Panc1 (cell line): ENCODE measurements at regions not wholly inside any gene's neighbourhood (a gene's known extent, or its start where the extent isn't known, plus 50 kb on each side); places are given as distances from the start of the nearest gene placed in this dataset.
A peak's percentile ranks its signal among the peaks of the same experiment; 100 is the strongest.

Experiments used
- ATAC-seq: fragments of 200-7000 bp; cut with Tn5 transposase; 2 replicates; pipeline ENCODE4 v1.9.1; 2020; ENCODE audit warnings: mild to moderate bottlenecking, moderate library complexity
- BruUV-seq: library from RNA; stranded (reverse); fragments of 400-500 nt; replicated peaks from 2 replicates; lab custom pipeline; 2021; lab: Mats Ljungman, UMichigan
- CTCF ChIA-PET: fragments of 300-600 bp; sonication (Branson Sonifier 250); formaldehyde crosslinking; loops from one replicate; lab custom pipeline; 2022; ENCODE audit warnings: antibody characterized with exemption; lab: Charles Lee
- POLR2A ChIA-PET: fragments of 300-600 bp; sonication (Branson Sonifier 250); formaldehyde crosslinking; loops from one replicate; lab custom pipeline; 2022; ENCODE audit warnings: antibody characterized with exemption; lab: Charles Lee
- DNase-seq: peaks from one replicate; pipeline ENCODE4 v3.0.0-alpha.2; 2010; ENCODE audit warnings: low read depth, low spot score
- H3K27ac ChIP-seq: 2 replicates; pipeline ENCODE4 v1.5.1; 2011; ENCODE audit warnings: mild to moderate bottlenecking, low read length, inconsistent platforms
- H3K27me3 ChIP-seq: fragments of 200-500 bp; sonication (Bioruptor generic); 2 replicates; pipeline ENCODE4 v1.6.0; 2014; ENCODE audit warnings: low read length, inconsistent platforms; ENCODE audit not compliant: control insufficient read depth, insufficient read depth
- H3K36me3 ChIP-seq: fragments of 200-500 bp; sonication (Bioruptor generic); 2 replicates; pipeline ENCODE4 v1.5.1; 2014; ENCODE audit warnings: inconsistent platforms, mild to moderate bottlenecking, low read length, moderate library complexity; ENCODE audit not compliant: control insufficient read depth, insufficient read depth
- H3K4me1 ChIP-seq: 2 replicates; pipeline ENCODE4 v1.5.1; 2011; ENCODE audit warnings: inconsistent platforms, mild to moderate bottlenecking, low read length, moderate library complexity; ENCODE audit not compliant: control insufficient read depth, insufficient read depth
- H3K4me3 ChIP-seq, 2 experiments: 2 replicates each; pipeline ENCODE4 v1.5.1; 2011 to 2012; ENCODE audit warnings: low read depth in 2 of 2, low read length in 2 of 2, mild to moderate bottlenecking in 2 of 2, inconsistent platforms in 1 of 2, moderate library complexity in 1 of 2
- H3K9me3 ChIP-seq: fragments of 200-500 bp; sonication (Bioruptor generic); 2 replicates; pipeline ENCODE4 v1.5.1; 2014; ENCODE audit warnings: low read depth, mild to moderate bottlenecking, inconsistent platforms, low read length, moderate library complexity; ENCODE audit not compliant: control insufficient read depth, insufficient read depth
- CTCF ChIP-seq: fragments of 450-650 bp; IDR thresholded peaks from 2 replicates; pipeline ENCODE4 v1.5.1; 2017; ENCODE audit warnings: mild to moderate bottlenecking
- POLR2AphosphoS5 ChIP-seq: IDR thresholded peaks from 2 replicates; pipeline ENCODE4 v1.6.1; 2012; ENCODE audit warnings: mild to moderate bottlenecking, low read depth, low read length, moderate library complexity
- REST ChIP-seq, 2 experiments: IDR thresholded peaks; 2 replicates each; pipeline ENCODE4 v1.6.1; 2011 to 2012; ENCODE audit warnings: low read depth in 2 of 2, control low read depth in 1 of 2, low read length in 1 of 2, mild to moderate bottlenecking in 1 of 2, moderate library complexity in 1 of 2; ENCODE audit not compliant: insufficient read depth in 1 of 2
- SIN3A ChIP-seq: IDR thresholded peaks from 2 replicates; pipeline ENCODE4 v1.6.1; 2012; ENCODE audit warnings: low read depth, mild to moderate bottlenecking, low read length, moderate library complexity, borderline replicate concordance; ENCODE audit not compliant: insufficient read depth
- TCF7L2 ChIP-seq: IDR thresholded peaks from 2 replicates; pipeline ENCODE4 v1.6.1; 2011; ENCODE audit warnings: mild to moderate bottlenecking, low read depth, low read length, inconsistent platforms
- in situ Hi-C: cut with HindIII; loops from 2 replicates; pipeline ENCODE4 v1.10.0; 2016; ENCODE audit warnings: low sequenced_read_pairs, low pct_unique_long_range_greater_than_20kb
- intact Hi-C: fragments of 100-400 bp; cut with micrococcal nuclease; formaldehyde crosslinking; loops from one replicate; pipeline ENCODE4 v1.10.0; 2022; ENCODE audit not compliant: unreplicated experiment

- in situ Hi-C loops (no loop called here), intact Hi-C loops (loop anchor here (5.0 kb wide), 1 partner anchor 37 kb away; no protein-coding TSS in a partner anchor)
- CTCF ChIA-PET: no interaction called here
- no peak for TF ChIP-seq TCF7L2
- no peak for TF ChIP-seq REST (IDR thresholded peaks at IDR 0.05; ENCODE audit: insufficient read depth in 1 of 2, low read depth in 2 of 2, low read length in 1 of 2)
- no peak for TF ChIP-seq CTCF
- TF ChIP-seq POLR2AphosphoS5: no peak
- TF ChIP-seq SIN3A: no peak
- H3K4me3 ChIP-seq: no peak overlapping the region
- no TSS peak for BruUV-seq
- peak overlapping the region; percentile 100 for H3K27ac ChIP-seq
- no peaks in the 10 kb centered on the region for H3K27me3 ChIP-seq
- no peak for DNase-seq
- ATAC-seq: no peak
- POLR2A ChIA-PET: interaction anchor here (0.6 kb wide), 1 partner anchor 19 kb away, joined by 14 read pairs; no protein-coding TSS in a partner anchor
- no peaks in the 10 kb centered on the region for H3K9me3 ChIP-seq
- no peaks in the 10 kb centered on the region for H3K36me3 ChIP-seq
- peaks cover 62% of the 10 kb centered on the region for H3K4me1 ChIP-seq
Measured at GRCh38 chr20:53658973-53659372, 65.3 kb upstream of the ZNF217 start.

- no peak for DNase-seq
- in situ Hi-C loops (no loop called here), intact Hi-C loops (loop anchor here (5.0 kb wide), 1 partner anchor 36 kb away; no protein-coding TSS in a partner anchor)
- H3K36me3 ChIP-seq: no peaks in the 10 kb centered on the region
- no TSS peak for BruUV-seq
- H3K4me1 ChIP-seq: peaks cover 62% of the 10 kb centered on the region
- H3K27ac ChIP-seq: peak overlapping the region; percentile 100
- no peaks in the 10 kb centered on the region for H3K9me3 ChIP-seq
- TF ChIP-seq CTCF (no peak), SIN3A (no peak)
- H3K27me3 ChIP-seq: no peaks in the 10 kb centered on the region
- ChIA-PET CTCF (no interaction called here), POLR2A (no interaction called here)
- ATAC-seq: no peak
- no peak overlapping the region for H3K4me3 ChIP-seq
Measured at GRCh38 chr20:53658322-53658721, 64.7 kb upstream of the ZNF217 start.
